Loucy (cell line): ENCODE measurements at regions not wholly inside any gene's neighbourhood (a gene's known extent, or its start where the extent isn't known, plus 50 kb on each side); places are given as distances from the start of the nearest gene placed in this dataset.

Experiments used
- CTCF ChIP-seq: fragments of 200-600 bp; sonication (generic); conservative IDR thresholded peaks from 2 replicates; pipeline ENCODE4 v1.5.1; 2014; ENCODE audit warnings: mild to moderate bottlenecking, antibody characterized with exemption, low read length
- EZH2phosphoT487 ChIP-seq: fragments of 200-600 bp; IDR thresholded peaks from 2 replicates; pipeline ENCODE4 v1.6.1; 2018; ENCODE audit warnings: antibody characterized with exemption, mild to moderate bottlenecking, moderate library complexity, borderline replicate concordance

GRCh38 chr15:31197497-31198414 is 96.2 kb upstream of the TRPM1 start:
- TF ChIP-seq CTCF: peak; percentile 90
- TF ChIP-seq EZH2phosphoT487: no peak
